ENCODE measurements at regions not wholly inside any gene's neighbourhood (a gene's known extent, or its start where the extent isn't known, plus 50 kb on each side); places are given as distances from the start of the nearest gene placed in this dataset.

- no peaks in the 10 kb centered on the region for H3K9me3 ChIP-seq (ENCODE audit: control extremely low read depth in 1 of 3, control insufficient read depth in 2 of 3, insufficient read depth in 1 of 3, low read length in 2 of 3)
- no peaks in the 10 kb centered on the region for H4K20me1 ChIP-seq (ENCODE audit: control insufficient read depth, insufficient read depth, low read length, poor library complexity, severe bottlenecking)
- Mint-ChIP-seq H3K4me3 (no peak overlapping the region), H3K27ac (no peak overlapping the region), H3K4me1 (no peaks in the 10 kb centered on the region), H3K27me3 (peaks cover 20% of the 10 kb centered on the region), H3K9me3 (ENCODE audit: insufficient read depth) (no peaks in the 10 kb centered on the region)
- no peak overlapping the region for H3K4me3 ChIP-seq (ENCODE audit: control extremely low read depth in 1 of 5, extremely low read depth in 1 of 5, insufficient read depth in 1 of 5, low read depth in 2 of 5, low read length in 4 of 5)
- ChIA-PET POLR2A (no interaction called here), CTCF (interaction anchor here (0.8 kb wide), 1 partner anchor 551 kb away, joined by 3 read pairs; no protein-coding TSS in a partner anchor)
- WGBS (ENCODE audit: insufficient coverage): no CpG with 5 or more reads among the region's 3 CpGs
- no peak overlapping the region for H3K27ac ChIP-seq (ENCODE audit: low read length in 2 of 2)
- no peak overlapping the region for H3K4me2 ChIP-seq (replicated peaks; ENCODE audit: low read depth, low read length, poor library complexity, severe bottlenecking)
- no peak overlapping the region for H2AFZ ChIP-seq (ENCODE audit: insufficient read depth, low read depth, low read length, poor library complexity, severe bottlenecking)
- H3K27me3 ChIP-seq (replicated peaks in 1 of 4; ENCODE audit: control extremely low read depth in 1 of 4, control insufficient read depth in 3 of 4, insufficient read depth in 4 of 4, low read length in 3 of 4): peaks cover 0 to 3% (median 0%) of the 10 kb centered on the region in 4 experiments
- intact Hi-C loops (cut with micrococcal nuclease): no loop called here
- no peaks in the 10 kb centered on the region for H3K4me1 ChIP-seq (ENCODE audit: control insufficient read depth in 2 of 2, insufficient read depth in 2 of 2, low read length in 2 of 2)
- no peaks in the 10 kb centered on the region for H3K36me3 ChIP-seq (replicated peaks in 1 of 2; ENCODE audit: control extremely low read depth in 1 of 2, control insufficient read depth in 1 of 2, extremely low read depth in 1 of 2, insufficient read depth in 2 of 2, low read length in 1 of 2)
- TF ChIP-seq EZH2 (IDR thresholded peaks at IDR 0.05; ENCODE audit: borderline replicate concordance, insufficient read depth, low read depth, low read length, poor library complexity, severe bottlenecking): no peak
- TF ChIP-seq CTCF (IDR thresholded peaks at IDR 0.05): peak; percentile 28
- DNase-seq (peak; percentile 7), ATAC-seq (ENCODE audit: low read depth) (no peak)
- H3K79me2 ChIP-seq (ENCODE audit: control insufficient read depth, insufficient read depth, low read length): no peaks in the 10 kb centered on the region
- no peak overlapping the region for H3K9ac ChIP-seq (ENCODE audit: low read length)
Observed at GRCh38 chr3:182258538-182259177, 534.6 kb upstream of the ATP11B start.

GRCh38 chr3:182259579-182259978 is 533.7 kb upstream of the ATP11B start:
- Mint-ChIP-seq H3K27me3 (peaks cover 20% of the 10 kb centered on the region), H3K9me3 (ENCODE audit: insufficient read depth) (no peaks in the 10 kb centered on the region), H3K4me3 (no peak overlapping the region), H3K27ac (no peak overlapping the region), H3K4me1 (no peaks in the 10 kb centered on the region)
- H3K79me2 ChIP-seq (ENCODE audit: control insufficient read depth, insufficient read depth, low read length): no peaks in the 10 kb centered on the region
- H3K9ac ChIP-seq (ENCODE audit: low read length): no peak overlapping the region
- H4K20me1 ChIP-seq (ENCODE audit: control insufficient read depth, insufficient read depth, low read length, poor library complexity, severe bottlenecking): no peaks in the 10 kb centered on the region
- H3K4me1 ChIP-seq (ENCODE audit: control insufficient read depth in 2 of 2, insufficient read depth in 2 of 2, low read length in 2 of 2): no peaks in the 10 kb centered on the region
- no peak overlapping the region for H2AFZ ChIP-seq (ENCODE audit: insufficient read depth, low read depth, low read length, poor library complexity, severe bottlenecking)
- H3K4me2 ChIP-seq (replicated peaks; ENCODE audit: low read depth, low read length, poor library complexity, severe bottlenecking): no peak overlapping the region
- ChIA-PET POLR2A (no interaction called here), CTCF (interaction anchor here (0.6 kb wide), 1 partner anchor 424 kb away, joined by 3 read pairs; no protein-coding TSS in a partner anchor)
- ATAC-seq (ENCODE audit: low read depth) (no peak), DNase-seq (no peak)
- H3K36me3 ChIP-seq (replicated peaks in 1 of 2; ENCODE audit: control extremely low read depth in 1 of 2, control insufficient read depth in 1 of 2, extremely low read depth in 1 of 2, insufficient read depth in 2 of 2, low read length in 1 of 2): no peaks in the 10 kb centered on the region
- peaks cover 0 to 3% (median 0%) of the 10 kb centered on the region in 4 experiments for H3K27me3 ChIP-seq (replicated peaks in 1 of 4; ENCODE audit: control extremely low read depth in 1 of 4, control insufficient read depth in 3 of 4, insufficient read depth in 4 of 4, low read length in 3 of 4)
- intact Hi-C loops (cut with micrococcal nuclease): no loop called here
- H3K9me3 ChIP-seq (ENCODE audit: control extremely low read depth in 1 of 3, control insufficient read depth in 2 of 3, insufficient read depth in 1 of 3, low read length in 2 of 3): no peaks in the 10 kb centered on the region
- no peak overlapping the region for H3K27ac ChIP-seq (ENCODE audit: low read length in 2 of 2)
- H3K4me3 ChIP-seq (ENCODE audit: control extremely low read depth in 1 of 5, extremely low read depth in 1 of 5, insufficient read depth in 1 of 5, low read depth in 2 of 5, low read length in 4 of 5): no peak overlapping the region
- WGBS (ENCODE audit: insufficient coverage): 53% methylated on average over 17 of the region's 17 CpGs
- TF ChIP-seq EZH2 (IDR thresholded peaks at IDR 0.05; ENCODE audit: borderline replicate concordance, insufficient read depth, low read depth, low read length, poor library complexity, severe bottlenecking): no peak
- no peak for TF ChIP-seq CTCF (IDR thresholded peaks at IDR 0.05)
